Endothelial cell of umbilical vein (primary cell): ENCODE measurements at regions not wholly inside any gene's neighbourhood (a gene's known extent, or its start where the extent isn't known, plus 50 kb on each side); places are given as distances from the start of the nearest gene placed in this dataset.

Experiments used
- BruUV-seq: library from RNA; stranded (reverse); fragments of 400-500 nt; replicated peaks from 2 replicates; lab custom pipeline; 2021; lab: Mats Ljungman, UMichigan
- CTCF ChIA-PET: fragments of 300-600, 350-600 bp; sonication (Branson Sonifier 250); formaldehyde crosslinking; loops from one replicate; lab custom pipeline; 2021; ENCODE audit warnings: antibody characterized with exemption, inconsistent platforms; lab: Charles Lee
- POLR2A ChIA-PET: fragments of 300-600, 350-600 bp; sonication (Branson Sonifier 250); formaldehyde crosslinking; loops from one replicate; lab custom pipeline; 2021; ENCODE audit warnings: antibody characterized with exemption, inconsistent platforms; lab: Charles Lee
- DNase-seq: peaks from one replicate; pipeline ENCODE4 v3.0.0-alpha.2; 2011; ENCODE audit warnings: low read depth, low spot score
- FAIRE-seq: peaks from 2 replicates; lab custom pipeline; 2011; peaks lifted over from hg19 to GRCh38; lab: Jason Lieb, UNC
- H2AFZ ChIP-seq: 2 replicates; pipeline ENCODE4 v1.6.0; 2012; ENCODE audit warnings: low read depth, low read length, control low read depth, inconsistent platforms
- H3K27ac ChIP-seq: 2 replicates; pipeline ENCODE4 v1.5.1; 2011; ENCODE audit warnings: low read depth, mild to moderate bottlenecking, control low read depth, low read length, moderate library complexity; ENCODE audit not compliant: insufficient read depth
- H3K27me3 ChIP-seq, 2 experiments: 2 replicates each; pipeline versions ENCODE4 v1.6.0 to v1.6.1; 2011; ENCODE audit warnings: low read length in 2 of 2, mixed read lengths in 1 of 2; ENCODE audit not compliant: control insufficient read depth in 2 of 2, insufficient read depth in 2 of 2
- H3K36me3 ChIP-seq, 2 experiments: 2 replicates in 1 of 2; 3 replicates in 1 of 2; pipeline ENCODE4 v1.5.1; 2011; ENCODE audit warnings: low read length in 2 of 2, mild to moderate bottlenecking in 1 of 2, moderate library complexity in 1 of 2; ENCODE audit not compliant: control insufficient read depth in 2 of 2, insufficient read depth in 2 of 2; ENCODE audit errors: extremely low read depth in 1 of 2
- H3K4me1 ChIP-seq: 3 replicates; pipeline ENCODE4 v1.5.1; 2011; ENCODE audit warnings: mild to moderate bottlenecking, low read length; ENCODE audit not compliant: control insufficient read depth, insufficient read depth; ENCODE audit errors: extremely low read depth
- H3K4me2 ChIP-seq: 2 replicates; pipeline ENCODE4 v1.6.1; 2011; ENCODE audit warnings: low read length, control low read depth, mixed read lengths; ENCODE audit not compliant: insufficient read depth
- H3K4me3 ChIP-seq, 3 experiments: fragments of 200-600 bp in 1 of 3; sonication (generic), shearing (Covaris generic) in 1 of 3; replicated peaks in 1 of 3; 2 replicates each; pipeline ENCODE4 v1.5.1; 2011 to 2016; ENCODE audit warnings: control low read depth in 3 of 3, low read length in 3 of 3, mild to moderate bottlenecking in 2 of 3, inconsistent platforms in 1 of 3, low read depth in 1 of 3, moderate library complexity in 1 of 3; ENCODE audit not compliant: insufficient read depth in 1 of 3
- H3K79me2 ChIP-seq: 2 replicates; pipeline ENCODE4 v1.6.0; 2012; ENCODE audit warnings: low read length, inconsistent platforms; ENCODE audit not compliant: control insufficient read depth, insufficient read depth
- H3K9ac ChIP-seq: replicated peaks from 2 replicates; pipeline ENCODE3; 2011; ENCODE audit warnings: low read length, control low read depth; ENCODE audit not compliant: insufficient read depth; ENCODE audit errors: extremely low read depth
- H3K9me1 ChIP-seq: replicated peaks from 3 replicates; pipeline ENCODE4 v1.6.0; 2011; ENCODE audit warnings: mild to moderate bottlenecking, low read length; ENCODE audit not compliant: control insufficient read depth, insufficient read depth; ENCODE audit errors: extremely low read depth
- H3K9me3 ChIP-seq: replicated peaks from 2 replicates; pipeline ENCODE4 v1.5.1; 2012; ENCODE audit warnings: low read length, inconsistent platforms; ENCODE audit not compliant: control insufficient read depth, insufficient read depth
- H4K20me1 ChIP-seq: replicated peaks from 2 replicates; pipeline ENCODE3; 2011; ENCODE audit warnings: mild to moderate bottlenecking, low read length; ENCODE audit not compliant: control insufficient read depth, insufficient read depth; ENCODE audit errors: extremely low read depth
- EZH2 ChIP-seq: IDR thresholded peaks from 2 replicates; pipeline ENCODE4 v1.6.1; 2012; ENCODE audit warnings: borderline replicate concordance, low read depth, mild to moderate bottlenecking, moderate library complexity, low read length, inconsistent platforms; ENCODE audit not compliant: severe bottlenecking
- FOS ChIP-seq: IDR thresholded peaks from 2 replicates; pipeline ENCODE4 v1.6.1; 2011; ENCODE audit warnings: mild to moderate bottlenecking, low read length, moderate library complexity, borderline replicate concordance; ENCODE audit not compliant: insufficient read depth
- GATA2 ChIP-seq: IDR thresholded peaks from 2 replicates; pipeline ENCODE4 v1.7.0; 2011; ENCODE audit warnings: low read depth, mild to moderate bottlenecking, moderate library complexity, mixed read lengths, low read length; ENCODE audit not compliant: insufficient read length, insufficient read depth
- JUN ChIP-seq: IDR thresholded peaks from 2 replicates; pipeline ENCODE4 v1.6.1; 2011; ENCODE audit warnings: borderline replicate concordance, low read depth; ENCODE audit not compliant: insufficient read length, insufficient read depth
- MYC ChIP-seq: IDR thresholded peaks from one replicate; pipeline ENCODE4 v1.6.1; 2011; ENCODE audit warnings: mild to moderate bottlenecking, low read depth, low read length
- POLR2A ChIP-seq: IDR thresholded peaks from 2 replicates; pipeline ENCODE4 v1.6.1; 2012; ENCODE audit warnings: low read depth, mild to moderate bottlenecking, control low read depth, low read length
- POLR2AphosphoS5 ChIP-seq: IDR thresholded peaks from 2 replicates; pipeline ENCODE4 v1.6.1; 2012; ENCODE audit warnings: low read depth, mild to moderate bottlenecking, control low read depth, low read length, moderate library complexity; ENCODE audit not compliant: insufficient read depth
- dilution Hi-C: fragments of 300-500 bp; cut with MboI; formaldehyde crosslinking; loops from one replicate; pipeline ENCODE4 v1.15.0; 2019; ENCODE audit warnings: low sequenced_read_pairs; ENCODE audit not compliant: extremely low pct_ligation_motif_present
- intact Hi-C: fragments of 100-400 bp; cut with micrococcal nuclease; formaldehyde crosslinking; loops from one replicate; pipeline ENCODE4 v1.10.0; 2022
- TF ChIP-seq, protein P1 (sequence below), 2 donors: IDR thresholded peaks; 1 replicate in 1 of 2; 2 replicates in 1 of 2; pipeline ENCODE4 v1.5.1; 2011; ENCODE audit warnings: low read length in 2 of 2, mild to moderate bottlenecking in 2 of 2, moderate library complexity in 2 of 2, control low read depth in 1 of 2, inconsistent platforms in 1 of 2, low read depth in 1 of 2; ENCODE audit not compliant: insufficient read depth in 1 of 2; ENCODE audit errors: extremely low read depth in 1 of 2
- TF ChIP-seq, protein P2 (sequence below): IDR thresholded peaks from 2 replicates; pipeline ENCODE4 v1.6.1; 2011; ENCODE audit not compliant: insufficient read depth, insufficient read length

DNA sequence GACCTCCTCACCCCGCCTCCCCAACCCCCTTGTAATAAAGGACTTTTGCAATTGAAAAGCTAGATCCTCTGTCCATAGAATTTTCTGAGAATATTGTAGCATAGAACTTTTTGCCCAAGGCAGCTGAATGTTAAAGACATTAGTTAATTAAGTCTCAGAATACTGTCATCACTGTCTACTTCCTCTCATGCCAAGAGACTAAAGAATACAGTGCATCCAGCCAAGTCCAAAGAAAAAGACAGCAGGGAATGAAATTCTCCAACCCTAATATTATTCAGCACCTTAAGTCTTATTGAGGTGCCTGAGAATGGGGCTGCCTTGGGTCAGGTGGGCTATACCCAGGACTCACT, 313.3 kb upstream of the GATB start:
- no peaks in the 10 kb centered on the region for H3K9me1 ChIP-seq
- H3K27me3 ChIP-seq = peaks cover 2 to 6% of the 10 kb centered on the region in 2 experiments
- intact Hi-C loops (no loop called here), dilution Hi-C loops (no loop called here)
- H3K4me2 ChIP-seq = no peak overlapping the region
- H3K36me3 ChIP-seq = no peaks in the 10 kb centered on the region
- H2AFZ ChIP-seq = no peak overlapping the region
- H3K27ac ChIP-seq = no peak overlapping the region
- no peak for TF ChIP-seq JUN
- no peak for TF ChIP-seq MYC
- no peak for TF ChIP-seq GATA2
- TF ChIP-seq POLR2A = no peak
- no peak for TF ChIP-seq POLR2AphosphoS5
- no peak for TF ChIP-seq EZH2
- TF ChIP-seq FOS = no peak
- TF ChIP-seq, protein P1, sequence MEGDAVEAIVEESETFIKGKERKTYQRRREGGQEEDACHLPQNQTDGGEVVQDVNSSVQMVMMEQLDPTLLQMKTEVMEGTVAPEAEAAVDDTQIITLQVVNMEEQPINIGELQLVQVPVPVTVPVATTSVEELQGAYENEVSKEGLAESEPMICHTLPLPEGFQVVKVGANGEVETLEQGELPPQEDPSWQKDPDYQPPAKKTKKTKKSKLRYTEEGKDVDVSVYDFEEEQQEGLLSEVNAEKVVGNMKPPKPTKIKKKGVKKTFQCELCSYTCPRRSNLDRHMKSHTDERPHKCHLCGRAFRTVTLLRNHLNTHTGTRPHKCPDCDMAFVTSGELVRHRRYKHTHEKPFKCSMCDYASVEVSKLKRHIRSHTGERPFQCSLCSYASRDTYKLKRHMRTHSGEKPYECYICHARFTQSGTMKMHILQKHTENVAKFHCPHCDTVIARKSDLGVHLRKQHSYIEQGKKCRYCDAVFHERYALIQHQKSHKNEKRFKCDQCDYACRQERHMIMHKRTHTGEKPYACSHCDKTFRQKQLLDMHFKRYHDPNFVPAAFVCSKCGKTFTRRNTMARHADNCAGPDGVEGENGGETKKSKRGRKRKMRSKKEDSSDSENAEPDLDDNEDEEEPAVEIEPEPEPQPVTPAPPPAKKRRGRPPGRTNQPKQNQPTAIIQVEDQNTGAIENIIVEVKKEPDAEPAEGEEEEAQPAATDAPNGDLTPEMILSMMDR (IDR thresholded peaks at IDR 0.05; ENCODE audit: extremely low read depth in 1 of 2, insufficient read depth in 1 of 2, low read depth in 1 of 2, low read length in 2 of 2) = no peak
- TF ChIP-seq, protein P2, sequence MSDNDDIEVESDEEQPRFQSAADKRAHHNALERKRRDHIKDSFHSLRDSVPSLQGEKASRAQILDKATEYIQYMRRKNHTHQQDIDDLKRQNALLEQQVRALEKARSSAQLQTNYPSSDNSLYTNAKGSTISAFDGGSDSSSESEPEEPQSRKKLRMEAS = no peak
- no peaks in the 10 kb centered on the region for H3K79me2 ChIP-seq
- FAIRE-seq (no peak), DNase-seq (no peak)
- CTCF ChIA-PET = interaction anchor here (1.1 to 1.4 kb wide), 2 partner anchors 22 to 28 kb away, joined by 3 to 4 read pairs; no protein-coding TSS in a partner anchor
- no peak overlapping the region for H3K9ac ChIP-seq
- H3K9me3 ChIP-seq = no peaks in the 10 kb centered on the region
- peaks cover 3% of the 10 kb centered on the region for H3K4me1 ChIP-seq
- no peak overlapping the region for H3K4me3 ChIP-seq
- no TSS peak for BruUV-seq
- no peaks in the 10 kb centered on the region for H4K20me1 ChIP-seq
- POLR2A ChIA-PET = no interaction called here
